ENCODE measurements at regions not wholly inside any gene's neighbourhood (a gene's known extent, or its start where the extent isn't known, plus 50 kb on each side); places are given as distances from the start of the nearest gene placed in this dataset.

DNA sequence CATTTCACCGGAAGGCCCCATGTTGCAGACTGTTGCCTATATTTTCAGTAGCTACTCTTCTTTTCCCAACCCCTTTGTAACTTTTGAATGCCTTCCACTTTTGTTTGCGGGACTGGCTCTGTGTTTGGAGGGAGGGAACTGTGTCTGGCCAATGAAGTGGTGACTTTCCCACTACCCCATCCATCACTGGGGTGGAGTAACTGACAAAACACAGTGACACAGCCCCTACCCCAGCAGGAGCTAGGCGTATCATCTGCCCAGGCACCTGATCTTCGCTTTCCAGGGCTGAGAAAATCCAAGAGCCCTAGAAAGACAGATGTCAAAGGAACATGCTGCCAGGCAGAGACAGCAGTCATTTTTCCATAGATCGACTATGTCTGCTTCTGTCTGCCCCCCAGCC lies 710.6 kb upstream of the CELF2 start:
- TF ChIP-seq, protein P1, sequence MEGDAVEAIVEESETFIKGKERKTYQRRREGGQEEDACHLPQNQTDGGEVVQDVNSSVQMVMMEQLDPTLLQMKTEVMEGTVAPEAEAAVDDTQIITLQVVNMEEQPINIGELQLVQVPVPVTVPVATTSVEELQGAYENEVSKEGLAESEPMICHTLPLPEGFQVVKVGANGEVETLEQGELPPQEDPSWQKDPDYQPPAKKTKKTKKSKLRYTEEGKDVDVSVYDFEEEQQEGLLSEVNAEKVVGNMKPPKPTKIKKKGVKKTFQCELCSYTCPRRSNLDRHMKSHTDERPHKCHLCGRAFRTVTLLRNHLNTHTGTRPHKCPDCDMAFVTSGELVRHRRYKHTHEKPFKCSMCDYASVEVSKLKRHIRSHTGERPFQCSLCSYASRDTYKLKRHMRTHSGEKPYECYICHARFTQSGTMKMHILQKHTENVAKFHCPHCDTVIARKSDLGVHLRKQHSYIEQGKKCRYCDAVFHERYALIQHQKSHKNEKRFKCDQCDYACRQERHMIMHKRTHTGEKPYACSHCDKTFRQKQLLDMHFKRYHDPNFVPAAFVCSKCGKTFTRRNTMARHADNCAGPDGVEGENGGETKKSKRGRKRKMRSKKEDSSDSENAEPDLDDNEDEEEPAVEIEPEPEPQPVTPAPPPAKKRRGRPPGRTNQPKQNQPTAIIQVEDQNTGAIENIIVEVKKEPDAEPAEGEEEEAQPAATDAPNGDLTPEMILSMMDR (conservative IDR thresholded peaks at IDR 0.05), result no peak
- no peak for TF ChIP-seq EZH2 (IDR thresholded peaks at IDR 0.05; ENCODE audit: low read depth)
